ENCODE measurements at regions not wholly inside any gene's neighbourhood (a gene's known extent, or its start where the extent isn't known, plus 50 kb on each side); places are given as distances from the start of the nearest gene placed in this dataset.

GRCh38 chr3:163773136-163773535 lies 1305.2 kb downstream of the SI start:
- no peak for TF ChIP-seq CTCF (IDR thresholded peaks at IDR 0.05; ENCODE audit: borderline replicate concordance, control extremely low read depth, extremely low read depth, insufficient read depth, missing control alignments)
- no peak for DNase-seq (ENCODE audit: low spot score)
- in situ Hi-C loops (cut with MboI; ENCODE audit: low sequenced_read_pairs, unreplicated experiment), result no loop called here

GRCh38 chr3:163768048-163768447 lies 1310.2 kb downstream of the SI start:
- in situ Hi-C loops (cut with MboI; ENCODE audit: low sequenced_read_pairs, unreplicated experiment), result no loop called here
- DNase-seq (ENCODE audit: low spot score), result peak; percentile 6
- TF ChIP-seq CTCF (IDR thresholded peaks at IDR 0.05; ENCODE audit: borderline replicate concordance, control extremely low read depth, extremely low read depth, insufficient read depth, missing control alignments), result no peak

GRCh38 chr3:163766112-163766511 lies 1312.2 kb downstream of the SI start:
- in situ Hi-C loops (cut with MboI; ENCODE audit: low sequenced_read_pairs, unreplicated experiment), result no loop called here
- TF ChIP-seq CTCF (IDR thresholded peaks at IDR 0.05; ENCODE audit: borderline replicate concordance, control extremely low read depth, extremely low read depth, insufficient read depth, missing control alignments), result no peak
- DNase-seq (ENCODE audit: low spot score), result no peak

GRCh38 chr3:163753033-163753432 lies 1325.3 kb downstream of the SI start:
- no peak for TF ChIP-seq CTCF (IDR thresholded peaks at IDR 0.05; ENCODE audit: borderline replicate concordance, control extremely low read depth, extremely low read depth, insufficient read depth, missing control alignments)
- no peak for DNase-seq (ENCODE audit: low spot score)
- in situ Hi-C loops (cut with MboI; ENCODE audit: low sequenced_read_pairs, unreplicated experiment), result no loop called here

GRCh38 chr3:163745204-163745603 lies 1333.1 kb downstream of the SI start:
- DNase-seq (ENCODE audit: low spot score), result no peak
- in situ Hi-C loops (cut with MboI; ENCODE audit: low sequenced_read_pairs, unreplicated experiment), result no loop called here
- TF ChIP-seq CTCF (IDR thresholded peaks at IDR 0.05; ENCODE audit: borderline replicate concordance, control extremely low read depth, extremely low read depth, insufficient read depth, missing control alignments), result no peak

- no peak for DNase-seq (ENCODE audit: low spot score)
- no peak for TF ChIP-seq CTCF (IDR thresholded peaks at IDR 0.05; ENCODE audit: borderline replicate concordance, control extremely low read depth, extremely low read depth, insufficient read depth, missing control alignments)
- in situ Hi-C loops (cut with MboI; ENCODE audit: low sequenced_read_pairs, unreplicated experiment), result no loop called here
These were observed 1342.9 kb downstream of the SI start for GRCh38 chr3:163735394-163735793.

GRCh38 chr3:163730684-163731083 lies 1347.6 kb downstream of the SI start:
- in situ Hi-C loops (cut with MboI; ENCODE audit: low sequenced_read_pairs, unreplicated experiment), result no loop called here
- DNase-seq (ENCODE audit: low spot score), result no peak
- no peak for TF ChIP-seq CTCF (IDR thresholded peaks at IDR 0.05; ENCODE audit: borderline replicate concordance, control extremely low read depth, extremely low read depth, insufficient read depth, missing control alignments)
